HCT116 (cell line): ENCODE measurements at regions not wholly inside any gene's neighbourhood (a gene's known extent, or its start where the extent isn't known, plus 50 kb on each side); places are given as distances from the start of the nearest gene placed in this dataset.

Source experiments
- ATAC-seq: fragments of 200-7000 bp; cut with Tn5 transposase; 2 replicates; pipeline ENCODE4 v1.9.1; 2020; ENCODE audit warnings: mild to moderate bottlenecking, moderate library complexity
- BruUV-seq: library from RNA; stranded (reverse); fragments of 400-500 nt; replicated peaks from 2 replicates; lab custom pipeline; 2021; lab: Mats Ljungman, UMichigan
- CTCF ChIA-PET: fragments of 300-600 bp; sonication (Branson Sonifier 250); formaldehyde crosslinking; loops from one replicate; lab custom pipeline; 2021; ENCODE audit warnings: antibody characterized with exemption; lab: Charles Lee
- POLR2A ChIA-PET: fragments of 300-600, 350-600 bp; sonication (Branson Sonifier 250); formaldehyde crosslinking; loops from one replicate; lab custom pipeline; 2021; ENCODE audit warnings: antibody characterized with exemption; lab: Charles Lee
- RAD21 ChIA-PET, 2 experiments: fragments of 300-600 bp; sonication (Branson Sonifier 250); formaldehyde crosslinking; loops; one replicate each; lab custom pipeline; 2023; ENCODE audit warnings: low total read pairs in 2 of 2; ENCODE audit not compliant: uncharacterized antibody in 2 of 2, unreplicated experiment in 2 of 2, low non-redundant PET in 1 of 2; lab: Charles Lee
- DNase-seq: peaks from one replicate; pipeline ENCODE4 v3.0.0-alpha.2; 2010; ENCODE audit warnings: low read depth, low spot score
- H2AFZ ChIP-seq: fragments of 200-600 bp; shearing (Covaris generic), sonication (generic); 2 replicates; pipeline ENCODE4 v1.6.1; 2017; ENCODE audit warnings: low read depth, mixed run types, mixed read lengths, antibody characterized with exemption, low read length; ENCODE audit not compliant: poor library complexity, severe bottlenecking
- H3K27ac ChIP-seq: 2 replicates; pipeline ENCODE4 v1.5.1; 2012; ENCODE audit warnings: low read depth, low read length
- H3K27me3 ChIP-seq: fragments of 200-600 bp; sonication (generic); 2 replicates; pipeline ENCODE4 v1.6.1; 2016; ENCODE audit warnings: mixed run types, low read length, mixed read lengths; ENCODE audit not compliant: insufficient read depth
- H3K36me3 ChIP-seq, 2 experiments: fragments of 200-500 bp in 1 of 2; fragments of 200-600 bp in 1 of 2; sonication (Bioruptor generic) in 1 of 2; sonication (generic) in 1 of 2; 2 replicates each; pipeline versions ENCODE4 v1.5.1 to v1.6.1; 2014 to 2016; ENCODE audit warnings: low read length in 2 of 2, inconsistent platforms in 1 of 2, mixed read lengths in 1 of 2, mixed run types in 1 of 2; ENCODE audit not compliant: insufficient read depth in 2 of 2, control insufficient read depth in 1 of 2
- H3K4me1 ChIP-seq, 2 experiments: fragments of 200-600 bp in 1 of 2; sonication (generic) in 1 of 2; 2 replicates each; pipeline versions ENCODE4 v1.5.1 to v1.6.1; 2012 to 2017; ENCODE audit warnings: low read length in 2 of 2, inconsistent platforms in 1 of 2, mild to moderate bottlenecking in 1 of 2, mixed read lengths in 1 of 2, mixed run types in 1 of 2, moderate library complexity in 1 of 2; ENCODE audit not compliant: insufficient read depth in 2 of 2, control insufficient read depth in 1 of 2
- H3K4me2 ChIP-seq: fragments of 200-600 bp; sonication (generic); 2 replicates; pipeline ENCODE4 v1.6.1; 2017; ENCODE audit warnings: mixed run types, low read length, mixed read lengths
- H3K4me3 ChIP-seq, 2 experiments: fragments of 200-600 bp in 1 of 2; sonication (generic) in 1 of 2; replicated peaks in 1 of 2; 2 replicates each; pipeline ENCODE4 v1.5.1; 2011 to 2016; ENCODE audit warnings: low read length in 2 of 2, control low read depth in 1 of 2, low read depth in 1 of 2, mild to moderate bottlenecking in 1 of 2, mixed read lengths in 1 of 2, mixed run types in 1 of 2
- H3K79me2 ChIP-seq: fragments of 200-600 bp; sonication (generic); 2 replicates; pipeline ENCODE4 v1.6.1; 2017; ENCODE audit warnings: mild to moderate bottlenecking, mixed run types, low read length, moderate library complexity, mixed read lengths; ENCODE audit not compliant: insufficient read depth
- H3K9ac ChIP-seq: fragments of 200-600 bp; sonication (generic); 2 replicates; pipeline ENCODE4 v1.6.1; 2016; ENCODE audit warnings: low read length, mixed read lengths
- H3K9me2 ChIP-seq: fragments of 200-600 bp; sonication (generic), shearing (Covaris generic); 2 replicates; pipeline ENCODE4 v1.6.1; 2017; ENCODE audit warnings: mixed run types, mild to moderate bottlenecking, moderate library complexity; ENCODE audit not compliant: insufficient read depth
- H3K9me3 ChIP-seq, 2 experiments: fragments of 200-500 bp in 1 of 2; fragments of 200-600 bp in 1 of 2; sonication (Bioruptor generic) in 1 of 2; sonication (generic) in 1 of 2; 2 replicates each; pipeline ENCODE4 v1.6.1; 2014 to 2017; ENCODE audit warnings: low read length in 2 of 2, mixed read lengths in 2 of 2, inconsistent platforms in 1 of 2, low read depth in 1 of 2, mild to moderate bottlenecking in 1 of 2, mixed run types in 1 of 2, moderate library complexity in 1 of 2; ENCODE audit not compliant: control insufficient read depth in 1 of 2, insufficient read depth in 1 of 2
- H4K20me1 ChIP-seq: fragments of 200-600 bp; sonication (generic), shearing (Covaris generic); 2 replicates; pipeline ENCODE4 v1.6.1; 2017; ENCODE audit warnings: mixed run types, mild to moderate bottlenecking, moderate library complexity; ENCODE audit not compliant: insufficient read depth
- ATF3 ChIP-seq: IDR thresholded peaks from 2 replicates; pipeline ENCODE4 v1.6.1; 2012
- CBX3 ChIP-seq: IDR thresholded peaks from 2 replicates; pipeline ENCODE4 v1.6.1; 2012; ENCODE audit warnings: low read depth
- CEBPB ChIP-seq: IDR thresholded peaks from 2 replicates; pipeline ENCODE4 v1.6.1; 2012; ENCODE audit warnings: low read depth
- CTCF ChIP-seq, 3 experiments: fragments of 200-600 bp in 1 of 3; sonication (generic) in 1 of 3; IDR thresholded peaks in 2 of 3; conservative IDR thresholded peaks in 1 of 3; 2 replicates each; pipeline ENCODE4 v1.5.1; 2012 to 2017; ENCODE audit warnings: low read depth in 2 of 3, low read length in 2 of 3, antibody characterized with exemption in 1 of 3, borderline replicate concordance in 1 of 3, control low read depth in 1 of 3, mild to moderate bottlenecking in 1 of 3, mixed read lengths in 1 of 3, mixed run types in 1 of 3, moderate library complexity in 1 of 3; ENCODE audit not compliant: insufficient read depth in 1 of 3
- EGR1 ChIP-seq: IDR thresholded peaks from 2 replicates; pipeline ENCODE4 v1.6.1; 2012; ENCODE audit warnings: low read depth
- ELF1 ChIP-seq: IDR thresholded peaks from 2 replicates; pipeline ENCODE4 v1.6.1; 2012; ENCODE audit warnings: low read depth, borderline replicate concordance
- EZH2 ChIP-seq: fragments of 200-600 bp; sonication (generic); IDR thresholded peaks from 2 replicates; pipeline ENCODE4 v1.6.1; 2017; ENCODE audit warnings: antibody characterized with exemption, mixed run types
- FOSL1 ChIP-seq: IDR thresholded peaks from 2 replicates; pipeline ENCODE4 v1.6.1; 2012; ENCODE audit warnings: low read depth
- MAX ChIP-seq: IDR thresholded peaks from 2 replicates; pipeline ENCODE4 v1.6.1; 2012
- POLR2A ChIP-seq: IDR thresholded peaks from 2 replicates; pipeline ENCODE4 v1.7.0; 2011; ENCODE audit warnings: borderline replicate concordance; ENCODE audit not compliant: insufficient read depth, insufficient read length; ENCODE audit errors: extremely low read depth
- POLR2AphosphoS5 ChIP-seq: IDR thresholded peaks from 2 replicates; pipeline ENCODE4 v1.6.1; 2011; ENCODE audit warnings: mild to moderate bottlenecking, low read depth, low read length, moderate library complexity
- RAD21 ChIP-seq: IDR thresholded peaks from 2 replicates; pipeline ENCODE4 v1.6.1; 2012; ENCODE audit warnings: low read depth, mild to moderate bottlenecking
- SIN3A ChIP-seq: IDR thresholded peaks from 2 replicates; pipeline ENCODE4 v1.6.1; 2012; ENCODE audit warnings: low read depth
- SP1 ChIP-seq: IDR thresholded peaks from 2 replicates; pipeline ENCODE4 v1.6.1; 2012; ENCODE audit warnings: low read depth
- SRF ChIP-seq: IDR thresholded peaks from 2 replicates; pipeline ENCODE4 v1.6.1; 2012; ENCODE audit warnings: low read depth
- TCF7L2 ChIP-seq: IDR thresholded peaks from 2 replicates; pipeline ENCODE4 v1.7.0; 2011; ENCODE audit warnings: borderline replicate concordance, inconsistent platforms; ENCODE audit not compliant: insufficient read depth, insufficient read length; ENCODE audit errors: extremely low read depth
- ZBTB33 ChIP-seq: IDR thresholded peaks from 2 replicates; pipeline ENCODE4 v1.6.1; 2011; ENCODE audit warnings: mild to moderate bottlenecking, low read length, moderate library complexity; ENCODE audit not compliant: insufficient replicate concordance; ENCODE audit errors: extremely low read depth
- ZFX ChIP-seq: fragments of 450-650 bp; IDR thresholded peaks from 2 replicates; pipeline ENCODE4 v1.6.1; 2017
- ZNF274 ChIP-seq: fragments of 200-500 bp; sonication (Bioruptor generic); IDR thresholded peaks from 2 replicates; pipeline ENCODE4 v1.6.1; 2014; ENCODE audit warnings: mild to moderate bottlenecking, low read depth, low read length, inconsistent platforms
- intact Hi-C: fragments of 100-400 bp; cut with micrococcal nuclease; formaldehyde crosslinking; loops from 2 replicates; pipeline ENCODE4 v1.10.0; 2022

- ATAC-seq = no peak
- TF ChIP-seq EZH2 (no peak), EGR1 (no peak), RAD21 (no peak), ELF1 (no peak), CBX3 (no peak), ZBTB33 (no peak), SRF (no peak), POLR2A (no peak), CEBPB (no peak)
- H3K27ac ChIP-seq = no peak overlapping the region
- H3K4me1 ChIP-seq = no peaks in the 10 kb centered on the region
- no peaks in the 10 kb centered on the region for H3K27me3 ChIP-seq
- DNase-seq = no peak
- H4K20me1 ChIP-seq = no peaks in the 10 kb centered on the region
- H3K36me3 ChIP-seq = no peaks in the 10 kb centered on the region
- RAD21 ChIA-PET = no interaction called here
- H3K4me3 ChIP-seq = no peak overlapping the region
- no peak overlapping the region for H3K4me2 ChIP-seq
- POLR2A ChIA-PET = no interaction called here
- intact Hi-C loops = no loop called here
- no peak overlapping the region for H3K9ac ChIP-seq
- CTCF ChIA-PET = no interaction called here
- BruUV-seq = no TSS peak
- H3K9me2 ChIP-seq = no peaks in the 10 kb centered on the region
- no peak overlapping the region for H2AFZ ChIP-seq
- no peaks in the 10 kb centered on the region for H3K79me2 ChIP-seq
- no peaks in the 10 kb centered on the region for H3K9me3 ChIP-seq
Observed at GRCh38 chr2:51693640-51694039, 661.7 kb upstream of the NRXN1 start.

GRCh38 chr2:51681854-51682253 lies 649.9 kb upstream of the NRXN1 start:
- H3K9me3 ChIP-seq = peaks cover 1 to 5% of the 10 kb centered on the region in 2 experiments; a peak in 1 of 4 replicates
- ATAC-seq = no peak
- no peaks in the 10 kb centered on the region for H3K79me2 ChIP-seq
- no peaks in the 10 kb centered on the region for H3K9me2 ChIP-seq
- no peak for TF ChIP-seq ATF3
- TF ChIP-seq FOSL1 = no peak
- no peak for TF ChIP-seq ZFX
- no peak for TF ChIP-seq CTCF (IDR thresholded peaks at IDR 0.05 in 2 of 3, conservative IDR thresholded peaks at IDR 0.05 in 1 of 3; ENCODE audit: borderline replicate concordance in 1 of 3, insufficient read depth in 1 of 3, low read depth in 2 of 3, low read length in 2 of 3)
- no peak for TF ChIP-seq ELF1
- TF ChIP-seq TCF7L2 = no peak
- no peak for TF ChIP-seq MAX
- TF ChIP-seq POLR2AphosphoS5 = no peak
- TF ChIP-seq SIN3A = no peak
- TF ChIP-seq SP1 = no peak
- no peak for TF ChIP-seq EGR1
- no peak for TF ChIP-seq ZNF274
- TF ChIP-seq, all 23 proteins: peak for 0
- intact Hi-C loops = no loop called here
- H3K4me2 ChIP-seq = no peak overlapping the region
- no peaks in the 10 kb centered on the region for H4K20me1 ChIP-seq
- ChIA-PET POLR2A (no interaction called here), RAD21 (no interaction called here), CTCF (no interaction called here)
- no TSS peak for BruUV-seq
- DNase-seq = no peak
- H3K4me1 ChIP-seq = no peaks in the 10 kb centered on the region
- H2AFZ ChIP-seq = no peak overlapping the region
- no peaks in the 10 kb centered on the region for H3K27me3 ChIP-seq
- H3K9ac ChIP-seq = no peak overlapping the region
- H3K36me3 ChIP-seq = no peaks in the 10 kb centered on the region
- H3K4me3 ChIP-seq = no peak overlapping the region
- no peak overlapping the region for H3K27ac ChIP-seq
